ENCODE measurements at regions not wholly inside any gene's neighbourhood (a gene's known extent, or its start where the extent isn't known, plus 50 kb on each side); places are given as distances from the start of the nearest gene placed in this dataset.
"Not testable (repeated sequence)": the region's sequence is repeated elsewhere in the genome, so short reads cannot be mapped to it uniquely, and the experiment has no call there.

- no peak for DNase-seq (ENCODE audit: low read depth)
These were observed 238.8 kb upstream of the ECI2 start for GRCh38 chr6:4374216-4374615.

- DNase-seq (ENCODE audit: low read depth), result no peak
These were observed 237.5 kb upstream of the ECI2 start for GRCh38 chr6:4372866-4373265.

DNA sequence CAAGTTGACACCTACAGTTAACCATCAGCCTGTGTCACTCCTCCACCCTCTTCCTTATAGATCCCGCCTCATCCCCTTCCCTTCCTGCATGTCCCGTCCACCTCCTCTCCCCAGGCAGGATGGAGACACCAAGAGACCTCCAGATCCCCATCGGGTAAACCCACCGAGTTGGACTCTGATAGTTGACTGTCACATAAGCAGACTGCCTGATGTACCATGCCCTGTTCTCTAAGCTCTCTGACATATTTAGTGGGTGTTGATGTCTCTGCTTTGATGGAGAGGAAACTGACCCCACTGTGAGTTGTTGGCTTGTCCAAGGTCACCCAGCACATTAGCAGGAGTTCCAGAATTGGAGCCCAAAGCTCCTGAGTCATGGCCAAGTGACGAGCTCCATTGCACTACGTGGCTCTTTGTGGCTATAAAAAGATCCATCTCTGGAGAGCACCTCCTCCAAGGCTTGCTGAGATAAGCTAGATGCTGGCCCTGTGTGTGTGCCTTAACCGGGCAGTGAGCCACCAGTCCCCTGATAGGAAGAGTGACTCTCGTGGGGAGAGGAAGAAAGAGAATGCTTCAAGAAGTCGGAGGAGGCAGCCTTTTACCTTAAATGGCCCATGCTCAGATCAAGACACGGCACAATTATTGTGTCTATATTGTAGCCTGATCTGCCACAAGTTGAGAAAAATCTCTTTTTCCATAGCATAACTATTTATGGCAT, 236.0 kb upstream of the ECI2 start:
- DNase-seq (ENCODE audit: low read depth), result no peak

GRCh38 chr6:4370066-4370465, 234.7 kb upstream of the ECI2 start:
- no peak for DNase-seq (ENCODE audit: low read depth)

DNA sequence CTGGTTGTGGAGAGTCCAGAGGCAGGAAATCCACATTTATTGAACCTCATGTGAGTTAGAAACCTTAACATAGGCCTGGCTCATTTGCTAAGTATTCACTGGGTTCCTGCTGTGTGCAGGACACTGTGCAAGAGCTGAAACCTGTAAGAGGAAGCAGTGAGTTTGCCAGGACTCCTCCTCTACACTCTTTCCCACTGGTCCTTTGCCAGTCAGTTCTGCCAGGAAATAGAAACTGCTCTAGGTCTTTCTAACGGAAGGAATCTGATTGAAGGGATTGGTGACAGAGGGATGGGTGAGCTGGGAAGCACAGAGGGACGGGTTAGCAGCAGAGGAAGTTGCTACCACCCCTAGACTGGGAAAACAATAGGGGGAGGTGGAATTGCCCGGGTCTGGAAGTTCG, 234.2 kb upstream of the ECI2 start:
- DNase-seq (ENCODE audit: low read depth), result no peak

DNA sequence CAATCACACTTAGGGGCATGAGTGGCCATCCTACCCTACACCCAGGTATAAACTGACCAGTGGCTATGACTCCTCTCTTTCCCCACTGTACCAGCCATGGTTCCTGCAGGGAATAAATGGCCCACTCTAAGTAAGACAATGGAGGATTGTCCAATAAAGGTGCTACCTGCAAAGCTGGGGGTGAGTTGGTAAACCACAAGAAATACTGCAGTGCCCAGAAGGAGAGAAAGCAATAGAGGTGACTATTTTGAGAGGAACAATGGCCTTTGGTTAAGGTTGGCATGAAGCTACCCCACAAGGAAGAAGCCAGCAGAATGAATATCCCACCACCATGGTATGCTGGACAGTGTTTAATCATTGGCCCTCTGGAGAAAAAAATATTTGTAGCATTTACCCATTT, 233.3 kb upstream of the ECI2 start:
- no peak for DNase-seq (ENCODE audit: low read depth)

GRCh38 chr6:4367643-4368042, 232.3 kb upstream of the ECI2 start:
- DNase-seq (ENCODE audit: low read depth), result no peak

DNA sequence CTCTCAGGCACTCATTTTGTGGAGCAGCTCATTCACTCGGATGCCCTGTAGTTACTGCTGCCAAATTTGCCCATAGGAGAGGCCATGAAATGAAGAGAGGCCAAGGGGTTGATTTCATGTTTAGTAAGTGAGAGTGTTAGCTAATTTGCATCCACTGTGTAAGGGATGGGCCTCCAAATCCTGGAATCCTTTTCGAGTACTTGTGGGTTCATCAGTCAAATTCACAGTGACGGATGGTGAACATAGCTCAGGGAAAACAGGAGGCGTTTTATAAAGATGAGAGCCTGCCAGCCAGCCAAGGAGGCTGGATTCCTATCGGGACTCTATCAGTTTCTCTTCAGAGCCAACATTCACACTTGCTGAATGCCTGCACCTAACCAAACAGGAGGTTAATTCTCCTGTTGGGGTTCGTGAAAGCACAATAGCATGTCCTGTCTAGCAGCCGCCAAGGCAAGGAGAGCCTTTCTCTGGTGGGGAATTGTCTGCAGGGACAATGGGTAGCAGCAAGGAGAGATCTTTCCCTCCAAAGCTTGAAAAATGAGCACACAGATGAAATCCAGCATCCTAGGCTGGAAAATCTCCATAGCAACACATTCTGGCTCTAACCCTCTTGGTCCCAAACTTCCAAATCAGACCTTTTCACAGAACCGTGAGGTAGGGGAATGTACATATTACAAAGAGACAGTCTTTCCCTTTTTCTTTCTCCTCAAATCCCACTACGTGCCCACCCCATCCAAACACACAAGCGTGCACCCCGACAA, 231.4 kb upstream of the ECI2 start:
- DNase-seq (ENCODE audit: low read depth), result no peak

DNA sequence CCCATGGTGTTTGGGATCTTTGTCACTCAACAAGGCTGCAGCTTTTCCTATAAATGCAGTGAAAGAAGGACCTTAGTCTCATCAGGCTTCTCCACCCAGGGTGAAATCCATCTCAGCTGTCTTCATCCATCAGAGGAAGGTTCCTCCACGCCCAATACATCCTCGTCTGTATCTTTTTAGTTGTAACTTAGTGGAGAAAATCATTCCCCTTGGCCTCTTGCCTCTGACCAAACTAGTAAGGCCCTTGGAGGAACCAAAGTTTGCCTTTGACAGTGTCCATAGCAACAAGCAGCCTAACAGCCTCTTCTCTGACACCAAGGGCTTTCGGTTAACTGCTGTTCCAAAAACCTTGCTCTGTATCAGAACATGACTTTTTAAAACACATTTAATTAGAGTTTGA, 230.3 kb upstream of the ECI2 start:
- DNase-seq (ENCODE audit: low read depth), result no peak

- DNase-seq (ENCODE audit: low read depth), result no peak
These were observed 229.3 kb upstream of the ECI2 start for GRCh38 chr6:4364711-4365110.

DNA sequence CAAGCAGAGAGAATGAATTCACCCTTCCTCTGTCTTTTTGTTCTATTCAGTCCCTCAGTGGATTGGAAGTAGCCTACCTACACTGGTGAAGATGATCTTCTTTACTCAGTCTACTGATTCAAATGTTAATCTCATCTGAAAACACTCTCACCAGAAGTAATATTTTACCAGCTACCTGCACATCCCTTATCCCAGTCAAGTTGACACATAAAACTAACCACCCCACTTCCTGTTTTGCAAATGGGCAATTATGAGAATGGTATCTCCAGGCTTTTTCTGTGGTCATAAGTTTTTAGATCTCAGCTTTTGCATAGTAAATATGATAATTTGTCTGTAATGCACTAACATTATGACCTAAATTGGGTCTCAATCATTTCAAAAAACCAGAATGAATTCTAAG, 228.8 kb upstream of the ECI2 start:
- no peak for DNase-seq (ENCODE audit: low read depth)

GRCh38 chr6:4363656-4364055, 228.3 kb upstream of the ECI2 start:
- DNase-seq (ENCODE audit: low read depth), result no peak

- DNase-seq (ENCODE audit: low read depth), result no peak
These were observed 227.0 kb upstream of the ECI2 start for GRCh38 chr6:4362326-4362725.

- no peak for DNase-seq (ENCODE audit: low read depth)
These were observed 225.5 kb upstream of the ECI2 start for GRCh38 chr6:4360920-4361319.

- DNase-seq (ENCODE audit: low read depth), result no peak
These were observed 223.8 kb upstream of the ECI2 start for GRCh38 chr6:4359108-4359730.

GRCh38 chr6:4358414-4359107, 223.2 kb upstream of the ECI2 start:
- DNase-seq (ENCODE audit: low read depth), result no peak

DNA sequence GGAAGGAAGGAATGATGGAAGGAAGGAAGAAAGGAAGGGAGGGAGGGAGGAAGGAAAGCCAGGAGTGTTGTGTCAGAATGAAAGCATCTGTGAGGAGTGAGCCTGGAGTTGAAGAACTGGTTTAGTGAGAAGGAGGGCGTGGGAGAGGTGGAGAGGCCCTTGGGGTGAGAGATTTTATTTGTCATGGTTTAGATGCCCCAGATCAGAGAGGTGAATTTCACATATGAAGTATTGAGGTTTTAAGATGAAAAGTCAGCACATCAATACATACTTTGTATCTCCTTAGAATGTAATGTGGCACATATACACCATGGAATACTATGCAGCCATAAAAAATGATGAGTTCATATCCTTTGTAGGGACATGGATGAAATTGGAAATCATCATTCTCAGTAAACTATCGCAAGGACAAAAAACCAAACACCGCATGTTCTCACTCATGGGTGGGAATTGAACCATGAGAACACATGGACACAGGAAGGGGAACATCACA, 222.3 kb upstream of the ECI2 start:
- DNase-seq (ENCODE audit: low read depth), result not testable (repeated sequence)

- no peak for DNase-seq (ENCODE audit: low read depth)
These were observed 221.7 kb upstream of the ECI2 start for GRCh38 chr6:4356899-4357659.

- DNase-seq (ENCODE audit: low read depth), result no peak
These were observed 219.9 kb upstream of the ECI2 start for GRCh38 chr6:4355241-4355640.

GRCh38 chr6:4354181-4354580, 218.8 kb upstream of the ECI2 start:
- no peak for DNase-seq (ENCODE audit: low read depth)

- no peak for DNase-seq (ENCODE audit: low read depth)
These were observed 217.4 kb upstream of the ECI2 start for GRCh38 chr6:4352731-4353130.

- DNase-seq (ENCODE audit: low read depth), result no peak
These were observed 216.9 kb upstream of the ECI2 start for GRCh38 chr6:4352322-4352669.

All from activated T-helper 9 cell treated with anti-CD3 and anti-CD28 coated beads, Interleukin-2, amount 50 U/mL, for 16 hours (primary cell).